ENCODE measurements at regions not wholly inside any gene's neighbourhood (a gene's known extent, or its start where the extent isn't known, plus 50 kb on each side); places are given as distances from the start of the nearest gene placed in this dataset.

GRCh38 chr2:84297155-84297554 is 161.9 kb downstream of the SUCLG1 start:
- TF ChIP-seq PATZ1 (CRISPR knock-in tag; IDR thresholded peaks at IDR 0.05; ENCODE audit: borderline replicate concordance), result no peak
- TF ChIP-seq USF1 (CRISPR knock-in tag; IDR thresholded peaks at IDR 0.05), result no peak
- TF ChIP-seq TRIM24 (IDR thresholded peaks at IDR 0.05), result no peak
- TF ChIP-seq RFX5 (IDR thresholded peaks at IDR 0.05; ENCODE audit: low read depth, low read length), result no peak
- no peak for TF ChIP-seq U2AF1 (optimal IDR thresholded peaks at IDR 0.05; ENCODE audit: low read depth, low read length)
- TF ChIP-seq SP1 (CRISPR knock-in tag; IDR thresholded peaks at IDR 0.05), result no peak
- no peak for TF ChIP-seq CTCF (IDR thresholded peaks at IDR 0.05 in 2 of 3, conservative IDR thresholded peaks at IDR 0.05 in 1 of 3; ENCODE audit: insufficient read depth in 2 of 3, low read depth in 1 of 3, low read length in 3 of 3)
- TF ChIP-seq SMAD4 (CRISPR knock-in tag; conservative IDR thresholded peaks at IDR 0.05), result no peak
- TF ChIP-seq ZBTB11 (CRISPR knock-in tag; IDR thresholded peaks at IDR 0.05), result no peak
- TF ChIP-seq IRF9 (tag; IDR thresholded peaks at IDR 0.05), result no peak
- TF ChIP-seq TCF7L2 (IDR thresholded peaks at IDR 0.05; ENCODE audit: low read depth, low read length), result no peak
- no peak for TF ChIP-seq EZH2 (IDR thresholded peaks at IDR 0.05; ENCODE audit: borderline replicate concordance, low read depth, low read length)
